CD4-positive, alpha-beta T cell (primary cell): ENCODE measurements at regions not wholly inside any gene's neighbourhood (a gene's known extent, or its start where the extent isn't known, plus 50 kb on each side); places are given as distances from the start of the nearest gene placed in this dataset.

Experiments
- ATAC-seq: fragments of 200-7000 bp; cut with Tn5 transposase; one replicate; pipeline ENCODE4 v1.10.0; 2022; ENCODE audit warnings: mild to moderate bottlenecking; ENCODE audit not compliant: poor library complexity
- CTCF ChIA-PET: fragments of 350-600 bp; sonication (Branson Sonifier 250); formaldehyde crosslinking; loops from one replicate; lab custom pipeline; 2021; ENCODE audit warnings: antibody characterized with exemption, inconsistent platforms; lab: Charles Lee
- POLR2A ChIA-PET: fragments of 350-600 bp; sonication (Branson Sonifier 250); formaldehyde crosslinking; loops from one replicate; lab custom pipeline; 2021; ENCODE audit warnings: antibody characterized with exemption, inconsistent platforms; lab: Charles Lee
- DNase-seq, 14 experiments: peaks; one replicate each; pipeline ENCODE4 v3.0.0-alpha.2; 2013 to 2020; ENCODE audit warnings: mixed read lengths in 2 of 14
- H3K27ac ChIP-seq, 2 donors: one replicate each; pipeline versions ENCODE4 v1.5.1 to v1.7.0; 2013; ENCODE audit warnings: low read length in 2 of 2, low read depth in 1 of 2, mild to moderate bottlenecking in 1 of 2
- H3K27me3 ChIP-seq, 2 experiments: 1 replicate in 1 of 2; 2 replicates in 1 of 2; pipeline versions ENCODE4 v1.6.1 to v1.7.0; 2013; ENCODE audit warnings: low read length in 2 of 2, control low read depth in 1 of 2, mild to moderate bottlenecking in 1 of 2, moderate library complexity in 1 of 2; ENCODE audit not compliant: insufficient read depth in 2 of 2, control insufficient read depth in 1 of 2
- H3K36me3 ChIP-seq: one replicate; pipeline ENCODE4 v1.6.1; 2013; ENCODE audit warnings: low read length, control low read depth; ENCODE audit not compliant: insufficient read depth
- H3K4me1 ChIP-seq: one replicate; pipeline ENCODE4 v1.6.1; 2013; ENCODE audit warnings: low read length, control low read depth; ENCODE audit not compliant: insufficient read depth
- H3K4me3 ChIP-seq: one replicate; pipeline ENCODE4 v1.5.1; 2013; ENCODE audit warnings: mild to moderate bottlenecking, low read length, moderate library complexity
- H3K9me3 ChIP-seq, 2 experiments: 1 replicate in 1 of 2; 2 replicates in 1 of 2; pipeline versions ENCODE4 v1.6.1 to v1.7.0; 2013; ENCODE audit warnings: low read length in 2 of 2, mild to moderate bottlenecking in 2 of 2, control low read depth in 1 of 2, moderate library complexity in 1 of 2; ENCODE audit not compliant: control insufficient read depth in 1 of 2, insufficient read depth in 1 of 2
- H3K27ac Mint-ChIP-seq: one replicate; pipeline ENCODE4 v1.8.0; 2020; ENCODE audit warnings: mixed read lengths
- H3K27me3 Mint-ChIP-seq: one replicate; pipeline ENCODE4 v1.8.0; 2021; ENCODE audit warnings: mixed read lengths
- H3K36me3 Mint-ChIP-seq: one replicate; pipeline ENCODE4 v1.8.0; 2021; ENCODE audit warnings: low read depth, mixed read lengths
- H3K4me1 Mint-ChIP-seq: one replicate; pipeline ENCODE4 v1.8.0; 2021; ENCODE audit warnings: low read depth, mixed read lengths
- H3K4me3 Mint-ChIP-seq: one replicate; pipeline ENCODE4 v1.8.0; 2020; ENCODE audit warnings: mild to moderate bottlenecking, mixed read lengths
- H3K9me3 Mint-ChIP-seq: one replicate; pipeline ENCODE4 v1.8.0; 2020; ENCODE audit warnings: mixed read lengths
- intact Hi-C, 2 experiments: fragments of 100-400 bp; cut with DNase I in 1 of 2; cut with micrococcal nuclease in 1 of 2; formaldehyde crosslinking; loops; one replicate each; pipeline versions ENCODE4 v1.15.1 to v1.9.0; 2023 to 2025; cut with DNase I, micrococcal nuclease
- TF ChIP-seq, protein P1 (sequence below): fragments of 200-600 bp; IDR thresholded peaks from one replicate; pipeline ENCODE4 v1.8.0; 2022; ENCODE audit warnings: antibody characterized with exemption, mild to moderate bottlenecking

DNA sequence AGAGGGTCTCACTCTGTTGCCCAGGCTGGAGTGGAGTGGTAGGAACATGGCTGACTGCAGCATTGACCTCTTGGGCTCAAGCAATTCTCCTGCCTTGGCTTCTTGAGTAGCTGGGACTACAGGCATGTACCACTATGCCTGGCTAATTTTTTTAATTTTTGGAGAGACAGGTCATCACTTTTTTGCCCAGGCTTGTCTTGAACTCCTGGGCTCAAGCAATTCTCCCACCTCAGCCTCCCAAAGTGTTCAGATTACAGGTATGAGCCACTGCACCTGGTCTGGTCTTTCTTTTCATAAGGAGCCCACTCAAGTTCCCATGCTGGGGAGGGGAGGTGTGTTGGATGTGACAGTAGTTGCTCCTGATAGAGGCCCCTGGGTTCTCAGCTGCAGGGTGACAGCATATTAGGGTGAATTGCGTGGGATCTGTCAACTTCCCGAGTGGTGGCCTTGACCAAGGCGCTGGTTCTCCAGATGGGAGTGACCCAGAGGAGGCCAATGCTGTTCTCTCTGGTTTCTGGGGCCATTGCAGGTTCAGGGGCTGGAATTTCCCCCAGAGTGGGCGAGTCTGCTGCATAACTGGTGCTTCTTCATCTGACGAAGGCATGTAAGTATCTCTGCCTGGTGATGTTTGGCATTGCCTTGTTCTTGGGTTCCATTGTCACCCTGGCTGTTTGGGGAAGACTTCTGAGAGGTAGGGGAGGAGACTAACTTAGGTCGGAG lies 52.4 kb upstream of the ESRRB start:
- Mint-ChIP-seq H3K27me3 (peaks cover 23% of the 10 kb centered on the region), H3K27ac (no peak overlapping the region), H3K36me3 (no peaks in the 10 kb centered on the region), H3K4me3 (no peak overlapping the region), H3K4me1 (no peaks in the 10 kb centered on the region), H3K9me3 (no peaks in the 10 kb centered on the region)
- Histone ChIP-seq H3K27ac (no peak overlapping the region), H3K9me3 (peaks cover 0 to 4% of the 10 kb centered on the region in 2 experiments), H3K27me3 (peaks cover 0 to 4% of the 10 kb centered on the region in 2 experiments), H3K4me3 (no peak overlapping the region), H3K4me1 (no peaks in the 10 kb centered on the region), H3K36me3 (no peaks in the 10 kb centered on the region)
- no peak for DNase-seq
- TF ChIP-seq, protein P1, sequence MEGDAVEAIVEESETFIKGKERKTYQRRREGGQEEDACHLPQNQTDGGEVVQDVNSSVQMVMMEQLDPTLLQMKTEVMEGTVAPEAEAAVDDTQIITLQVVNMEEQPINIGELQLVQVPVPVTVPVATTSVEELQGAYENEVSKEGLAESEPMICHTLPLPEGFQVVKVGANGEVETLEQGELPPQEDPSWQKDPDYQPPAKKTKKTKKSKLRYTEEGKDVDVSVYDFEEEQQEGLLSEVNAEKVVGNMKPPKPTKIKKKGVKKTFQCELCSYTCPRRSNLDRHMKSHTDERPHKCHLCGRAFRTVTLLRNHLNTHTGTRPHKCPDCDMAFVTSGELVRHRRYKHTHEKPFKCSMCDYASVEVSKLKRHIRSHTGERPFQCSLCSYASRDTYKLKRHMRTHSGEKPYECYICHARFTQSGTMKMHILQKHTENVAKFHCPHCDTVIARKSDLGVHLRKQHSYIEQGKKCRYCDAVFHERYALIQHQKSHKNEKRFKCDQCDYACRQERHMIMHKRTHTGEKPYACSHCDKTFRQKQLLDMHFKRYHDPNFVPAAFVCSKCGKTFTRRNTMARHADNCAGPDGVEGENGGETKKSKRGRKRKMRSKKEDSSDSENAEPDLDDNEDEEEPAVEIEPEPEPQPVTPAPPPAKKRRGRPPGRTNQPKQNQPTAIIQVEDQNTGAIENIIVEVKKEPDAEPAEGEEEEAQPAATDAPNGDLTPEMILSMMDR = no peak
- ChIA-PET POLR2A (no interaction called here), CTCF (no interaction called here)
- no peak for ATAC-seq
- intact Hi-C loops = no loop called here

- peaks cover 0 to 4% of the 10 kb centered on the region in 2 experiments for H3K9me3 ChIP-seq
- no peaks in the 10 kb centered on the region for H3K9me3 Mint-ChIP-seq
These were observed 51.8 kb upstream of the ESRRB start for GRCh38 chr14:76324133-76324532.

More at GRCh38 chr14:76324133-76324532, 51.8 kb upstream of the ESRRB start:
- Histone ChIP-seq H3K4me3 (no peak overlapping the region), H3K27me3 (peaks cover 6 to 9% of the 10 kb centered on the region in 2 experiments), H3K36me3 (no peaks in the 10 kb centered on the region), H3K4me1 (no peaks in the 10 kb centered on the region), H3K27ac (no peak overlapping the region)
- ATAC-seq (no peak), DNase-seq (no peak)
- TF ChIP-seq, protein P1 = no peak
- H3K36me3 Mint-ChIP-seq = no peaks in the 10 kb centered on the region
- H3K27ac Mint-ChIP-seq = no peak overlapping the region
- H3K4me1 Mint-ChIP-seq = no peaks in the 10 kb centered on the region
- no peak overlapping the region for H3K4me3 Mint-ChIP-seq
- intact Hi-C loops = no loop called here
- ChIA-PET CTCF (no interaction called here), POLR2A (no interaction called here)
- H3K27me3 Mint-ChIP-seq = peaks cover 29% of the 10 kb centered on the region
